GM18519 (cell line): ENCODE measurements at regions not wholly inside any gene's neighbourhood (a gene's known extent, or its start where the extent isn't known, plus 50 kb on each side); places are given as distances from the start of the nearest gene placed in this dataset.

ENCODE experiments used
- ATAC-seq: cut with Tn5 transposase; IDR thresholded peaks from one replicate; pipeline ENCODE4 v1.9.1; 2021; ENCODE audit warnings: mild to moderate bottlenecking, moderate library complexity; ENCODE audit not compliant: unreplicated experiment, low FRiP score

GRCh38 chr12:93127582-93128331 lies 198.7 kb upstream of the EEA1 start:
- no peak for ATAC-seq

- ATAC-seq = no peak
These were observed 199.2 kb upstream of the EEA1 start for GRCh38 chr12:93128332-93128707.

GRCh38 chr12:93130366-93131054 lies 201.4 kb upstream of the EEA1 start:
- no peak for ATAC-seq

- ATAC-seq = no peak
These were observed 204.3 kb upstream of the EEA1 start for GRCh38 chr12:93133361-93133760.

GRCh38 chr12:93134175-93134890 lies 205.2 kb upstream of the EEA1 start:
- ATAC-seq = no peak

GRCh38 chr12:93134893-93135285 lies 205.8 kb upstream of the EEA1 start:
- no peak for ATAC-seq

- ATAC-seq = no peak
These were observed 206.5 kb upstream of the EEA1 start for GRCh38 chr12:93135286-93136239.

GRCh38 chr12:93136253-93137055 lies 207.4 kb upstream of the EEA1 start:
- ATAC-seq = no peak

GRCh38 chr12:93137656-93138612 lies 208.8 kb upstream of the EEA1 start:
- ATAC-seq = no peak

- peak; percentile 43 for ATAC-seq
These were observed 210.1 kb upstream of the EEA1 start for GRCh38 chr12:93139028-93139665.

GRCh38 chr12:93140325-93140724 lies 211.2 kb upstream of the EEA1 start:
- ATAC-seq = no peak

GRCh38 chr12:93140801-93141200 lies 211.7 kb upstream of the EEA1 start:
- no peak for ATAC-seq

GRCh38 chr12:93142881-93143280 lies 213.8 kb upstream of the EEA1 start:
- no peak for ATAC-seq

GRCh38 chr12:93144109-93144508 lies 215.0 kb upstream of the EEA1 start:
- ATAC-seq = no peak

GRCh38 chr12:93145086-93145485 lies 216.0 kb upstream of the EEA1 start:
- no peak for ATAC-seq

GRCh38 chr12:93146263-93146939 lies 217.3 kb upstream of the EEA1 start:
- ATAC-seq = no peak

- no peak for ATAC-seq
These were observed 217.9 kb upstream of the EEA1 start for GRCh38 chr12:93146970-93147369.
